PC-9 (cell line): ENCODE measurements at regions not wholly inside any gene's neighbourhood (a gene's known extent, or its start where the extent isn't known, plus 50 kb on each side); places are given as distances from the start of the nearest gene placed in this dataset.

Experiments
- BruUV-seq: library from RNA; stranded (reverse); fragments of 400-500 nt; replicated peaks from 2 replicates; lab custom pipeline; 2021; lab: Mats Ljungman, UMichigan
- CTCF ChIA-PET: fragments of 300-600 bp; sonication (Branson Sonifier 250); formaldehyde crosslinking; loops from one replicate; lab custom pipeline; 2022; ENCODE audit warnings: antibody characterized with exemption; lab: Charles Lee
- POLR2A ChIA-PET: fragments of 300-600 bp; sonication (Branson Sonifier 250); formaldehyde crosslinking; loops from one replicate; lab custom pipeline; 2022; ENCODE audit warnings: antibody characterized with exemption; ENCODE audit not compliant: unreplicated experiment; lab: Charles Lee
- DNase-seq, 2 experiments: peaks; one replicate each; pipeline versions ENCODE4 v3.0.0 to v3.0.0-alpha.2; 2015 to 2022; ENCODE audit warnings: mixed read lengths in 1 of 2
- H2AFZ ChIP-seq: fragments of 200-600 bp; sonication (generic); 2 replicates; pipeline ENCODE4 v1.8.1; 2017; ENCODE audit warnings: antibody characterized with exemption
- H3F3A ChIP-seq: fragments of 200-600 bp; sonication (generic); 2 replicates; pipeline ENCODE4 v1.8.1; 2017; ENCODE audit warnings: antibody characterized with exemption, mild to moderate bottlenecking, low read depth; ENCODE audit not compliant: insufficient read depth
- H3K27ac ChIP-seq: fragments of 200-600 bp; sonication (generic); 2 replicates; pipeline ENCODE4 v1.6.1; 2016; ENCODE audit warnings: mixed run types
- H3K27me3 ChIP-seq: fragments of 200-600 bp; sonication (generic); 2 replicates; pipeline ENCODE4 v1.6.1; 2016; ENCODE audit warnings: low read depth, mixed run types; ENCODE audit not compliant: insufficient read depth
- H3K36me3 ChIP-seq: fragments of 200-600 bp; sonication (generic); 2 replicates; pipeline ENCODE4 v1.6.1; 2016; ENCODE audit warnings: low read depth, mixed run types
- H3K4me1 ChIP-seq: fragments of 200-600 bp; sonication (generic); replicated peaks from 2 replicates; pipeline ENCODE4 v1.6.1; 2016; ENCODE audit warnings: mixed run types; ENCODE audit not compliant: insufficient read depth
- H3K4me2 ChIP-seq: fragments of 200-600 bp; sonication (generic); 2 replicates; pipeline ENCODE4 v1.6.1; 2017; ENCODE audit warnings: mixed run types
- H3K4me3 ChIP-seq: fragments of 200-600 bp; sonication (generic); 2 replicates; pipeline ENCODE4 v1.6.1; 2016; ENCODE audit warnings: mixed run types
- H3K79me2 ChIP-seq: fragments of 200-600 bp; sonication (generic); 2 replicates; pipeline ENCODE4 v1.6.1; 2017; ENCODE audit warnings: low read depth, mixed run types
- H3K9me2 ChIP-seq: fragments of 200-600 bp; sonication (generic); 2 replicates; pipeline ENCODE4 v1.8.1; 2017; ENCODE audit warnings: mild to moderate bottlenecking; ENCODE audit not compliant: insufficient read depth
- H3K9me3 ChIP-seq: fragments of 200-600 bp; sonication (generic); 2 replicates; pipeline ENCODE4 v1.8.1; 2016; ENCODE audit warnings: low read depth; ENCODE audit not compliant: insufficient read depth
- H4K20me1 ChIP-seq: fragments of 200-600 bp; sonication (generic); 2 replicates; pipeline ENCODE4 v1.8.1; 2017; ENCODE audit not compliant: insufficient read depth
- EZH2 ChIP-seq: fragments of 200-600 bp; sonication (generic); IDR thresholded peaks from 2 replicates; pipeline ENCODE4 v1.8.0; 2017; ENCODE audit warnings: antibody characterized with exemption, low read depth
- intact Hi-C: fragments of 100-400 bp; cut with micrococcal nuclease; formaldehyde crosslinking; loops from one replicate; pipeline ENCODE4 v1.10.0; 2022; ENCODE audit not compliant: unreplicated experiment
- TF ChIP-seq, protein P1 (sequence below): fragments of 200-600 bp; sonication (generic); conservative IDR thresholded peaks from 2 replicates; pipeline ENCODE4 v1.6.1; 2017; ENCODE audit warnings: mixed run types, antibody characterized with exemption, mild to moderate bottlenecking, moderate library complexity

DNA sequence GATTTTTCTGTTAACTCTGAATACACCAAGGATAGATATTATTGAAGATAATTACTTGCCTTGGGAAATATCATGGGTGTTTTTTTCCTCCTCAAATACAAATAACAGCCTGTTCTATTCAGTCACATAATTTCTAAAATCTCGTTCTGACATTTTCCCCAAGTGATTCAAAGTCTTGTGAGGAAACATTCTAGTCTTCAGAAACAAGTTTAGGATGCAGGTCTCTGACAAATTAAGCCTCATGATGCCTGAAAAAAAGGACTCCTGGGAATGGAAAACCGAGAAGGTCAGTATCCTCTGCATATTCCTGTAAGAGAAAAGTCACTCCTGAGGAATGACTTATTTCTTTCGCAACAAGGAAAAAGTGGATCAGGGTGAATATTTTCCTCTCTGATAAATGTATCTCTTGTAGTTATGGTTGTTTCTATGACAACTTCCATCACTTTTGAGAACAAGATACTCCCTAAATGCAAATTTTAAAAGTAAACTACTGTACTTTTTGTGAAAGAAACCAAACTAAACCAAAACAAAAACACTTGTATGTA, 384.6 kb downstream of the CNTNAP4 start:
- no peaks in the 10 kb centered on the region for H3K27me3 ChIP-seq
- H3K4me1 ChIP-seq, result no peaks in the 10 kb centered on the region
- H3K4me2 ChIP-seq, result no peak overlapping the region
- H3K79me2 ChIP-seq, result no peaks in the 10 kb centered on the region
- BruUV-seq, result no TSS peak
- no peak overlapping the region for H2AFZ ChIP-seq
- intact Hi-C loops, result no loop called here
- no peak for TF ChIP-seq EZH2
- TF ChIP-seq, protein P1, sequence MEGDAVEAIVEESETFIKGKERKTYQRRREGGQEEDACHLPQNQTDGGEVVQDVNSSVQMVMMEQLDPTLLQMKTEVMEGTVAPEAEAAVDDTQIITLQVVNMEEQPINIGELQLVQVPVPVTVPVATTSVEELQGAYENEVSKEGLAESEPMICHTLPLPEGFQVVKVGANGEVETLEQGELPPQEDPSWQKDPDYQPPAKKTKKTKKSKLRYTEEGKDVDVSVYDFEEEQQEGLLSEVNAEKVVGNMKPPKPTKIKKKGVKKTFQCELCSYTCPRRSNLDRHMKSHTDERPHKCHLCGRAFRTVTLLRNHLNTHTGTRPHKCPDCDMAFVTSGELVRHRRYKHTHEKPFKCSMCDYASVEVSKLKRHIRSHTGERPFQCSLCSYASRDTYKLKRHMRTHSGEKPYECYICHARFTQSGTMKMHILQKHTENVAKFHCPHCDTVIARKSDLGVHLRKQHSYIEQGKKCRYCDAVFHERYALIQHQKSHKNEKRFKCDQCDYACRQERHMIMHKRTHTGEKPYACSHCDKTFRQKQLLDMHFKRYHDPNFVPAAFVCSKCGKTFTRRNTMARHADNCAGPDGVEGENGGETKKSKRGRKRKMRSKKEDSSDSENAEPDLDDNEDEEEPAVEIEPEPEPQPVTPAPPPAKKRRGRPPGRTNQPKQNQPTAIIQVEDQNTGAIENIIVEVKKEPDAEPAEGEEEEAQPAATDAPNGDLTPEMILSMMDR, result no peak
- H3K9me2 ChIP-seq, result no peaks in the 10 kb centered on the region; the same call in 1 of the 2 replicates
- DNase-seq, result no peak
- H3K4me3 ChIP-seq, result no peak overlapping the region
- H3F3A ChIP-seq, result no peaks in the 10 kb centered on the region
- H3K9me3 ChIP-seq, result no peaks in the 10 kb centered on the region
- H4K20me1 ChIP-seq, result no peaks in the 10 kb centered on the region
- no peak overlapping the region for H3K27ac ChIP-seq
- ChIA-PET CTCF (no interaction called here), POLR2A (no interaction called here)
- H3K36me3 ChIP-seq, result no peaks in the 10 kb centered on the region

DNA sequence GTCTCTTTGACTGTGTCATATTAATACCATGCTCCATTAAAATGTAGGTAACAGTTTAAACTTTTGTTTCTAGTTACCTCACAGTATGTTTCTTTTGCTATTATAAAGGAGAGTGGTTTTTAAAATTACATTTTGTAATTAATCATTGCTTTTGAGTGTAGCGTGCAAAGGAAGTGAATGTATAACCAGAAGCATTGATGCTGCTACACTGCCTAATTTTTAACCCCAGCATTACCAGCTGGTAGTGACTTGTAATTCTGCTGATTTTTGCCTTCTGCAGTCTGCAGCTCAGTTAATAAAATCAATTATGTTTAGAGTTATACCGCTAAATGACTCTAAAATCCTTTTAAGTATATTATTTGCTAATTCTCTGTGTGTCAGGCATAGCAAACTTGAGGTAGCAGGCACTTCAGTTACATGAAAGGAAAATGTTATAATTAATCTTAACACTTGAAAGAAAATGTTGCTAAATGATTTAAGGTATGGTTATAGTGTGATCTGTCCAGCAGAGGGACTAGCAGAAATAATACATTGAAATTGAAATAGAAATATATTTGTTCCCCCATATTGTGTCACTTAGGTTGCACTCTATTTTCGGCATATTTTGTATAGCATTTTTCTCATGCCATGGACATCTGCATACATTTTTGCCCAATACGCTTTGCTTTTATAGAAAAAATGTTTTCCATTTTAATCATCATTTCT, 388.5 kb downstream of the CNTNAP4 start:
- no peak overlapping the region for H3K27ac ChIP-seq
- BruUV-seq, result no TSS peak
- no peaks in the 10 kb centered on the region for H3F3A ChIP-seq
- H3K36me3 ChIP-seq, result no peaks in the 10 kb centered on the region
- no peaks in the 10 kb centered on the region for H4K20me1 ChIP-seq
- ChIA-PET CTCF (no interaction called here), POLR2A (no interaction called here)
- H3K9me3 ChIP-seq, result no peaks in the 10 kb centered on the region
- DNase-seq, result no peak
- H3K27me3 ChIP-seq, result no peaks in the 10 kb centered on the region
- H3K4me3 ChIP-seq, result no peak overlapping the region
- H2AFZ ChIP-seq, result no peak overlapping the region
- intact Hi-C loops, result no loop called here
- H3K9me2 ChIP-seq, result no peaks in the 10 kb centered on the region
- no peaks in the 10 kb centered on the region for H3K4me1 ChIP-seq
- no peak overlapping the region for H3K4me2 ChIP-seq
- H3K79me2 ChIP-seq, result no peaks in the 10 kb centered on the region
- TF ChIP-seq EZH2, result no peak
- TF ChIP-seq, protein P1, result peak; percentile 37; the same call in 1 of the 2 replicates

DNA sequence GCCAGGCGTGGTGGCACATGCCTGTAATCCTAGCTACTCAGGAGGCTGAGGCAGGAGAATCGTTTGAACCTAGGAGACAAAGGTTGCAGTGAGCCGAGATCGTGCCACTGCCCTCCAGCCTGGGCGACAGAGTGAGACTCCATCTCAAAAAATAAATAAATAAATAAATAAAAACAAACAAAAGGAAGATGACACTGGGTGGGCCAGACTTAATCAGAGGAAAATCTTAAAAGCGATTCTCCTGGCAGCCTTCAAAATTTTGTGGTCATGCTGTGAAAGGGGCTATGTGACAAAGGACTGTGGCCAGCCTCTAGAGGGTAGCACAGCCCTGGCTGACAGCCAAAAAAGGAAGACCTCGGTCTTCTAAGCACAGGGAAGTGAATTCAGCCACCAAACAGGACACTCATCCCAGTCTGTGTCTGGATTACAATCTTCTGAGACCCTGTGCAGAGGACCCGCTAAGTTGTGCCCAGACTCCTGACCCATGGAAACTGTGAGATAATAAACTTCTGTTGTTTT, 391.1 kb downstream of the CNTNAP4 start:
- Histone ChIP-seq H3K79me2 (no peaks in the 10 kb centered on the region), H3K4me3 (no peak overlapping the region), H3K4me1 (no peaks in the 10 kb centered on the region), H3K9me2 (no peaks in the 10 kb centered on the region), H3K36me3 (no peaks in the 10 kb centered on the region), H3K9me3 (no peaks in the 10 kb centered on the region), H4K20me1 (no peaks in the 10 kb centered on the region), H2AFZ (no peak overlapping the region), H3K4me2 (no peak overlapping the region), H3K27ac (no peak overlapping the region), H3K27me3 (no peaks in the 10 kb centered on the region), H3F3A (no peaks in the 10 kb centered on the region)
- DNase-seq, result no peak
- intact Hi-C loops, result no loop called here
- POLR2A ChIA-PET, result no interaction called here
- TF ChIP-seq EZH2, result no peak
- TF ChIP-seq, protein P1, result no peak
- CTCF ChIA-PET, result interaction anchor here (0.7 kb wide), 1 partner anchor 1447 kb away, joined by 4 read pairs; no protein-coding TSS in a partner anchor
- no TSS peak for BruUV-seq
